ENCODE measurements at regions not wholly inside any gene's neighbourhood (a gene's known extent, or its start where the extent isn't known, plus 50 kb on each side); places are given as distances from the start of the nearest gene placed in this dataset.

GRCh38 chr18:30510882-30511281, 531.7 kb downstream of the DSC3 start:
- dilution Hi-C loops (cut with MboI; ENCODE audit: extremely low pct_ligation_motif_present, low sequenced_read_pairs): no loop called here
- no peak overlapping the region for H3K4me2 ChIP-seq (ENCODE audit: control insufficient read depth, extremely low read depth, insufficient read depth, low read depth, low read length)
- H3K9ac ChIP-seq (ENCODE audit: control insufficient read depth, extremely low read depth, insufficient read depth, low read length): no peak overlapping the region

GRCh38 chr18:30501594-30501993, 540.9 kb downstream of the DSC3 start:
- Histone ChIP-seq H3K36me3 (ENCODE audit: control insufficient read depth in 2 of 2, extremely low read depth in 1 of 2, insufficient read depth in 2 of 2, low read length in 2 of 2) (no peaks in the 10 kb centered on the region), H3K4me2 (ENCODE audit: control insufficient read depth, extremely low read depth, insufficient read depth, low read depth, low read length) (no peak overlapping the region), H2AFZ (ENCODE audit: control insufficient read depth, low read length) (no peak overlapping the region), H3K9ac (ENCODE audit: control insufficient read depth, extremely low read depth, insufficient read depth, low read length) (no peak overlapping the region), H4K20me1 (ENCODE audit: control insufficient read depth, extremely low read depth, insufficient read depth, low read length) (no peaks in the 10 kb centered on the region), H3K9me1 (ENCODE audit: control insufficient read depth, extremely low read depth, insufficient read depth, low read length) (no peaks in the 10 kb centered on the region), H3K27me3 (ENCODE audit: control insufficient read depth, extremely low read depth, insufficient read depth, low read length) (no peaks in the 10 kb centered on the region), H3K4me3 (ENCODE audit: control insufficient read depth in 2 of 3, extremely low read depth in 1 of 3, insufficient read depth in 2 of 3, low read depth in 1 of 3, low read length in 3 of 3) (no peak overlapping the region), H3K4me1 (ENCODE audit: control insufficient read depth, extremely low read depth, insufficient read depth, low read length) (no peaks in the 10 kb centered on the region), H3K27ac (ENCODE audit: control insufficient read depth, insufficient read depth, low read length) (no peak overlapping the region), H3K79me2 (ENCODE audit: control insufficient read depth, insufficient read depth, low read length) (no peaks in the 10 kb centered on the region), H3K9me3 (ENCODE audit: control insufficient read depth, low read depth, low read length) (no peaks in the 10 kb centered on the region)
- dilution Hi-C loops (cut with MboI; ENCODE audit: extremely low pct_ligation_motif_present, low sequenced_read_pairs): no loop called here
- no peak for FAIRE-seq
- TF ChIP-seq CTCF (optimal IDR thresholded peaks at IDR 0.05 in 1 of 3, IDR thresholded peaks at IDR 0.05 in 1 of 3, conservative IDR thresholded peaks at IDR 0.05 in 1 of 3; ENCODE audit: extremely low read depth in 1 of 3, insufficient read depth in 2 of 3, low read length in 3 of 3): no peak
- no peak for TF ChIP-seq EZH2 (IDR thresholded peaks at IDR 0.05; ENCODE audit: low read length)
- DNase-seq (ENCODE audit: low read depth, low spot score): no peak

More at GRCh38 chr18:30510882-30511281, 531.7 kb downstream of the DSC3 start:
- H3K79me2 ChIP-seq (ENCODE audit: control insufficient read depth, insufficient read depth, low read length): no peaks in the 10 kb centered on the region
- H3K9me1 ChIP-seq (ENCODE audit: control insufficient read depth, extremely low read depth, insufficient read depth, low read length): no peaks in the 10 kb centered on the region
- H3K27ac ChIP-seq (ENCODE audit: control insufficient read depth, insufficient read depth, low read length): no peak overlapping the region
- DNase-seq (ENCODE audit: low read depth, low spot score) (no peak), FAIRE-seq (no peak)
- no peaks in the 10 kb centered on the region for H3K4me1 ChIP-seq (ENCODE audit: control insufficient read depth, extremely low read depth, insufficient read depth, low read length)
- no peak for TF ChIP-seq CTCF (optimal IDR thresholded peaks at IDR 0.05 in 1 of 3, IDR thresholded peaks at IDR 0.05 in 1 of 3, conservative IDR thresholded peaks at IDR 0.05 in 1 of 3; ENCODE audit: extremely low read depth in 1 of 3, insufficient read depth in 2 of 3, low read length in 3 of 3)
- TF ChIP-seq EZH2 (IDR thresholded peaks at IDR 0.05; ENCODE audit: low read length): no peak
- H3K36me3 ChIP-seq (ENCODE audit: control insufficient read depth in 2 of 2, extremely low read depth in 1 of 2, insufficient read depth in 2 of 2, low read length in 2 of 2): no peaks in the 10 kb centered on the region
- H3K4me3 ChIP-seq (ENCODE audit: control insufficient read depth in 2 of 3, extremely low read depth in 1 of 3, insufficient read depth in 2 of 3, low read depth in 1 of 3, low read length in 3 of 3): no peak overlapping the region
- no peaks in the 10 kb centered on the region for H4K20me1 ChIP-seq (ENCODE audit: control insufficient read depth, extremely low read depth, insufficient read depth, low read length)
- no peaks in the 10 kb centered on the region for H3K9me3 ChIP-seq (ENCODE audit: control insufficient read depth, low read depth, low read length)
- no peaks in the 10 kb centered on the region for H3K27me3 ChIP-seq (ENCODE audit: control insufficient read depth, extremely low read depth, insufficient read depth, low read length)
- H2AFZ ChIP-seq (ENCODE audit: control insufficient read depth, low read length): no peak overlapping the region

Data from keratinocyte (primary cell).